ENCODE measurements at regions not wholly inside any gene's neighbourhood (a gene's known extent, or its start where the extent isn't known, plus 50 kb on each side); places are given as distances from the start of the nearest gene placed in this dataset.

DNA sequence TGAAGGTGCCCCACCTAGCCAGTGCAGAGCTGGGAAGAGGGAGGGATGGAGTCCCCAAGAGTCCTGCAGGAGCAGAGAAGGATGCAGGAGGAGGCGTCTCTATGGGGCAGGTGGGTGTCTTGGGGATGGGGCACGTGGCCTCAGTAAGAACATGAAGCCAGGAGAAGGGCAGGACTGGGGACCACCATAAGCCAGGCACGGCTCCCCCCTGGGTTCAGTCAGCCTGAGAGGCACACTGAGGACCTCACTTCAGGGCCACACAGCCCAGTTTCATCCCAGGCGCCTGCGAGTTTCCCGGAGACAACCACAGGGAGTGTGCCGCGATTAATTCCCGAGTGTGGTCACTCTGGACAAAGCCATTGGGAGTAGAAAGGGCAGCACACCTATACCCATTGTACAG, 120.3 kb downstream of the GYPC start:
- Histone ChIP-seq H3K27ac (peak overlapping the region in 2 of 4 donors; percentile 76), H3K4me3 (no peak overlapping the region)

GRCh38 chr2:126776692-126777619, 121.0 kb downstream of the GYPC start:
- Histone ChIP-seq H3K27ac (peak overlapping the region; percentile 58 to 80 (median 76)), H3K4me1 (no peaks in the 10 kb centered on the region), H3K27me3 (no peaks in the 10 kb centered on the region), H3K9me3 (no peaks in the 10 kb centered on the region), H3K36me3 (replicated peaks in 1 of 2; ENCODE audit: insufficient read depth in 1 of 2, low read depth in 2 of 2) (no peaks in the 10 kb centered on the region), H3K4me3 (peak overlapping the region in 1 of 2 donors; percentile 35)
- intact Hi-C loops (cut with DNase I) = loop anchor here (10.0 kb wide), 1 partner anchor 242 kb away; no protein-coding TSS in a partner anchor
- DNase-seq = peak; percentile 81 to 85 (median 84)
- peak in 2 of 3 donors; percentile 16 to 55 for TF ChIP-seq POLR2A (IDR thresholded peaks at IDR 0.05)
- TF ChIP-seq, protein P1, sequence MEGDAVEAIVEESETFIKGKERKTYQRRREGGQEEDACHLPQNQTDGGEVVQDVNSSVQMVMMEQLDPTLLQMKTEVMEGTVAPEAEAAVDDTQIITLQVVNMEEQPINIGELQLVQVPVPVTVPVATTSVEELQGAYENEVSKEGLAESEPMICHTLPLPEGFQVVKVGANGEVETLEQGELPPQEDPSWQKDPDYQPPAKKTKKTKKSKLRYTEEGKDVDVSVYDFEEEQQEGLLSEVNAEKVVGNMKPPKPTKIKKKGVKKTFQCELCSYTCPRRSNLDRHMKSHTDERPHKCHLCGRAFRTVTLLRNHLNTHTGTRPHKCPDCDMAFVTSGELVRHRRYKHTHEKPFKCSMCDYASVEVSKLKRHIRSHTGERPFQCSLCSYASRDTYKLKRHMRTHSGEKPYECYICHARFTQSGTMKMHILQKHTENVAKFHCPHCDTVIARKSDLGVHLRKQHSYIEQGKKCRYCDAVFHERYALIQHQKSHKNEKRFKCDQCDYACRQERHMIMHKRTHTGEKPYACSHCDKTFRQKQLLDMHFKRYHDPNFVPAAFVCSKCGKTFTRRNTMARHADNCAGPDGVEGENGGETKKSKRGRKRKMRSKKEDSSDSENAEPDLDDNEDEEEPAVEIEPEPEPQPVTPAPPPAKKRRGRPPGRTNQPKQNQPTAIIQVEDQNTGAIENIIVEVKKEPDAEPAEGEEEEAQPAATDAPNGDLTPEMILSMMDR (IDR thresholded peaks at IDR 0.05) = peak; percentile 93 to 96 (median 95)
- WGBS, 2 donors = 0 to 1% methylated on average over 26 to 57 of the region's 68 CpGs
- ATAC-seq = peak; percentile 90

More for the DNA sequence above, 120.3 kb downstream of the GYPC start:
- Histone ChIP-seq H3K9me3 (no peaks in the 10 kb centered on the region), H3K27me3 (no peaks in the 10 kb centered on the region), H3K4me1 (no peaks in the 10 kb centered on the region), H3K36me3 (replicated peaks in 1 of 2; ENCODE audit: insufficient read depth in 1 of 2, low read depth in 2 of 2) (no peaks in the 10 kb centered on the region)
- intact Hi-C loops (cut with DNase I) = loop anchor here (10.0 kb wide), 1 partner anchor 241 kb away; no protein-coding TSS in a partner anchor
- ATAC-seq = peak; percentile 18
- WGBS, 2 donors = 34 to 38% methylated on average over 8 to 9 of the region's 9 CpGs
- peak in 2 of 4 donors; percentile 14 to 15 for DNase-seq
- TF ChIP-seq, protein P1 (IDR thresholded peaks at IDR 0.05) = no peak
- no peak for TF ChIP-seq POLR2A (IDR thresholded peaks at IDR 0.05)

- WGBS, 2 donors = 19 to 30% methylated on average over 3 of the region's 3 CpGs
- H3K36me3 ChIP-seq (replicated peaks in 1 of 2; ENCODE audit: insufficient read depth in 1 of 2, low read depth in 2 of 2) = no peaks in the 10 kb centered on the region
- H3K9me3 ChIP-seq = no peaks in the 10 kb centered on the region
- DNase-seq = no peak
- H3K27ac ChIP-seq = no peak overlapping the region
- no peaks in the 10 kb centered on the region for H3K4me1 ChIP-seq
- H3K27me3 ChIP-seq = no peaks in the 10 kb centered on the region
- ATAC-seq = no peak
- intact Hi-C loops (cut with DNase I) = loop anchor here (10.0 kb wide), 1 partner anchor 243 kb away; no protein-coding TSS in a partner anchor
- no peak overlapping the region for H3K4me3 ChIP-seq
- TF ChIP-seq POLR2A (IDR thresholded peaks at IDR 0.05) = no peak
- TF ChIP-seq, protein P1 (IDR thresholded peaks at IDR 0.05) = no peak
These were observed 121.1 kb upstream of the TEX51 start for GRCh38 chr2:126777620-126777978.

DNA sequence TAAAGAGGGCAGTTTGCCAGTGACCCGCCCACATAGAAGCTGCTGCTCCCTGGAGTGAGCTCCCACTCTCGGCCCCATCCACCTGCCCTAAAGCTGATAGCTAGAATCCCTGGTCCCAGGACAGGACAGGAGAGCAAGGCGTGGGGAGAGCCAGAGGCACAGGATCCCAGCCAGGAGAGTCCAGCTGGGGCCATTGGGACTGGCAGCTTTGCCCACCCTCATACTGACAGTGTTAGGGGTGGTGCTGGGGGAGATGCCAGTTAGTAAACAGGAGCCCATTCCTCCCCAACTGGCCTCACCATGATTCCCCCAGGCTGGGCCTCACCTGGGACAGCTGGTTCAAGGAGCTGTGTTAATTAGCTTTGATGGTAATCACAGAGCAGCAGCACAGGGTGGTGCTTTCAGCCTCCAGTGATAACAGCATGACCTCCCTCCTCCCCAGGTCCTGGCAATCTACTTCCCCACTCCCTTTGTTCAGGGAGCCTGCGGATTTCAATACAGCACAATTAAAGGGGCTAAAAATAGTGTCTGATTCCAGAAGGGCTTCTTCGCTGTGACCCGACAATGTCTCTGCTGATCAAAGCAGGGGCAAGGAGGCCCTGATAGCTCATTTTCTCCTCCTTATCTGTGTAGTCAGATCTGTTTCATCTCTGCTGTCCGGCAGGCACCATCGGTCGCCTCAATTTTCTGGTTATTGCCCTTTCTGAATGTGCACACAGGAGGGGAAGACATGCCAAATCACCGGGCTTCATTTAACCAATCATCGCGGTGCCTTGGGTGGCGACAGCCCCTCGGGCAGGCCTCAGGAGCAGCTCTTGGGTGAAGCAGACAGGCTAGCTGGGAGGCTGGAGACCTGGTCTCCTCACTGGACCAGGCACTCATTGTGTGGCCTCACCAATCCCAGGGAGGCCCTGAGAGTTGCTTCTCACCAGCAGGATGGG, 119.9 kb upstream of the TEX51 start:
- WGBS, 2 donors = 54 to 62% methylated on average over 12 to 14 of the region's 14 CpGs
- H3K36me3 ChIP-seq (replicated peaks in 1 of 2; ENCODE audit: insufficient read depth in 1 of 2, low read depth in 2 of 2) = no peaks in the 10 kb centered on the region
- DNase-seq = no peak
- H3K9me3 ChIP-seq = no peaks in the 10 kb centered on the region
- H3K27ac ChIP-seq = no peak overlapping the region
- no peak overlapping the region for H3K4me3 ChIP-seq
- no peaks in the 10 kb centered on the region for H3K27me3 ChIP-seq
- H3K4me1 ChIP-seq = no peaks in the 10 kb centered on the region
- TF ChIP-seq POLR2A (IDR thresholded peaks at IDR 0.05) = no peak
- TF ChIP-seq, protein P1 (IDR thresholded peaks at IDR 0.05) = no peak
- no peak for ATAC-seq
- intact Hi-C loops (cut with DNase I) = loop anchor here (10.0 kb wide), 1 partner anchor 244 kb away; no protein-coding TSS in a partner anchor

Measured in body of pancreas (tissue), 4 donors.